Stimulated activated CD4-positive, alpha-beta T cell treated with anti-CD3 and anti-CD28 coated beads, Interleukin-2, amount 100 ng/mL, for 48 hours (primary cell): ENCODE measurements at regions not wholly inside any gene's neighbourhood (a gene's known extent, or its start where the extent isn't known, plus 50 kb on each side); places are given as distances from the start of the nearest gene placed in this dataset.

ENCODE experiments used
- DNase-seq, 2 donors: peaks; one replicate each; pipeline ENCODE4 v3.0.0-alpha.2; 2020

GRCh38 chr16:35296962-35297653, 1837.7 kb downstream of the TP53TG3F start:
- no peak for DNase-seq

DNA sequence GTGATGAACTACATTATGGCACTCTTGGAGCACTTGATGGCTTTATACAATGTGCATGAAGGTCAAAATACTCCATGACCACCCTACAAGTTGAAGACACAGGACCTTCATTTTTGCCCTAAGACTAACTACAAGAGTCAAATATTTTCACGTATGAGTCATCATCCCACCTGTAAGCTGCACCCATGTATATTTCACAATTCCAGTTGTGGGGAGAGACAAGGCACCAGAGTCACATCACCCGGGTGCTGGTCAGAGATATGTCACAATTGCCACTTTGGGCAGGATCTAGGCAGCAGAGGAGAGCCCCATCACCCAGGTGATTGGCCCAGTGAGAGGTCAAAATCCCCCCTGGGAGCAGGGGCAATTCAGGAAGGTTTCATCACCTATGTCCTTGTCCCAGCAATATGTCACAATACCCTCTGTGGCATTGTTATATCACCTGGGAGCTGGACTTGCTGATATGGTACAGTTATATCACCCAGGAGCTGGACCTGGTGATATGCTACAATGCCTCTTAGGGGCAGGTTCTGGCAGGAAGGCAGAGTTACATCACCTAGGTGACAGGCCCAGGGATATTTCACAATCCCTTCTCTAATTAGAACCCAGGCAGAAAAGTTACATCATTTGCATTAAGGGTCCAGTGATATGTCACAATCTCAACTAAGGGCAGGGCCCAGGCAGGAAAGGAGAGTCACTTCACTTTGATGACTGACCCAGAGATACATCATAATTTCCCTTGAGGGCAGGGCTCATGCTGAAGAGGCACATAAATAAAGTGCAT, 1839.2 kb downstream of the TP53TG3F start:
- DNase-seq, result no peak

DNA sequence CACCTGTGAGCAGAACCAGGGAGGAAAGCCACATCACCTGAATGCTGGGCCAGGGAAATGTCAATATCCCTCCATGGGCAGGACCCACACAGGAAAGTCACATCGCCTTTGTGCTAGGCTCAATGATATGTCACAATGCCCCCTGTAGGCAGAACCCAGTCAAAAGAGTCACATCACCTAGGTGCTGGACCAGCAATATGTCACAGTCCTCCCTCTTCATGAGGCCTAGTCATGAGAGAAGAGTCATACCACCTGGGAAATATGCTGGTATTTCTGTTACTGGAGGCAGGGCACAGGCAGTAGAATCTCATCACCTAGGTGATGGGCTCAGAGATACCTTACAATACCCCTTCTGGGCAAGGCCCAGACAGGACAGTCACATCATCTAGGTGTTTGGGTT, 1843.4 kb downstream of the TP53TG3F start:
- no peak for DNase-seq

DNA sequence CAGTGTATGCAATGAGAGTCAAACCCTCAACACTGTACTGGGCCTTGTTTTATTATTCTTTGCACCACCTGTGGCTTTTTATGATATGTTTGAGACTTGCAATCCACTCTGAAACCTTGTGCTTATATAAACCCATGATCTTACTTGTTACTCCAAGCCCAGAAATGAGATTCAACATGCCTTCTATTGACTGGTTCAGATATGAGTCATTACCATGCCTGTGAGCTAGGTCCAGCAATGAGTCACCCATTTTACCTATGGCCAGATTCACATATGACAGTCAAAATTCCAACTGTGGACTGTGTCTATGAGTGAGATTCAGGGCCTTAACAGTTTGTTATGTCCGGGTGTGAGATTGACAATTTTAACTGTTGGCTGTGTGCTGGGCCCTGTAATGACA, 1846.1 kb downstream of the TP53TG3F start:
- DNase-seq, result no peak

DNA sequence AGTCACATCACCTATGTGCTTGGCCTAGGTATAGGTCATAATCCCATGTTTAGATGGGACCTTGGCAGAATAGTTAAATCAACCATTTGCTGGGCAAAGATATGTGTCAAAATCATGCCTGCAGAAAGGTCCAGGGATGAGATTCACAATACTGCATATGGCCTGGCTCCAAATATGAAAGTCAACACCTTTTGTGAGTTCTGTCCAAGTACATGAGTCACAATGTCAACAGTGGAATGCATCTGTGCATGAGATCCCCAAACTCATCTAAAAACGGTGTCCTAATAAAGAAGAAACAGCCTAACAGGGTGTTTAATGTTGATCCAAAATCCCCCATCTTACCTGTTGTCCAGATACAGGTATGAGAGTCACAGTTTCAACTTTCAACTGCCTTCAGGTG, 1847.5 kb downstream of the TP53TG3F start:
- no peak for DNase-seq

DNA sequence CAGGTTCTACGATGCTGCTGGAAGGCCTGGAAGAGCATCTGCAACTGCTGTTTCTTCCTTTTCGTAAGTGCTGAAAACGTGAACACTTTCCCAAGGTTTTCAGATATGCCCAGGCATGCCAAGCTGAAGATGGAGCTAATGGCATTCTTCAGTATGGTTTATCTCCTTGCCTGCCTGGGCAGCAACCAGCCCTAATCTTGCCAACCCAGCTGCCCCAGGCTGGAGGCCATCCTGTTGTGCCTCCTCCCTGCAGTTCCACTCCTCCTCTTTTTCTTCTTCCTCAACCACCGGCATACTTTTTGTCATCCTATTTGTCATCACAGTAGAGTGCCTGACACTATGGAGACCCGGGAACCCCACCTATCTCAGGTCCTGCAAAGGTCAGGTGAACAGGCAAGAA, 1849.3 kb downstream of the TP53TG3F start:
- no peak for DNase-seq

GRCh38 chr16:35310999-35311398, 1851.6 kb downstream of the TP53TG3F start:
- no peak for DNase-seq

DNA sequence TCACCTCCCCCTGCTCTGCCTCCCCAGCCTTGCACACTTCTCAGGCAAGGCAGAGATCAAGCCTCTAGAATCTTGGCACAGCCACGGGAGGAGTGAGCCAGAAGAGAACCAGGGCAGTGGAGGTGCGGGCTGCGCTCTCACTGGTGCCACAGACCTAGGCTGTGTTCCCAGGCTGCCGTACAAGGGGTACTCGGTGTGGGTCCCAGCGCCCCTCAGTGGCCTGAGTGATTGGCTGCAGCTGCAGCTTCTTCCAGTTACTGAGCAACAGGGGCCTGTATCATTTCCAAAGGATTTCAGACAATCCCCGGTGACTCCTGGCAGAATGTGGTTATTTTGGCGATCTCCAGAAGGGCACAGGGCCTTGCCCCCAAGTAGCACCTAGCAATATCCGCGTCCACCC, 1852.1 kb downstream of the TP53TG3F start:
- no peak for DNase-seq

- no peak for DNase-seq
These were observed 1854.9 kb downstream of the TP53TG3F start for GRCh38 chr16:35314298-35314697.

- no peak for DNase-seq
These were observed 1860.3 kb downstream of the TP53TG3F start for GRCh38 chr16:35319536-35320192.

- no peak for DNase-seq
These were observed 1866.5 kb downstream of the TP53TG3F start for GRCh38 chr16:35325936-35326335.

GRCh38 chr16:35339337-35339736, 1879.9 kb downstream of the TP53TG3F start:
- no peak for DNase-seq

GRCh38 chr16:35342012-35342411, 1882.6 kb downstream of the TP53TG3F start:
- DNase-seq, result no peak

DNA sequence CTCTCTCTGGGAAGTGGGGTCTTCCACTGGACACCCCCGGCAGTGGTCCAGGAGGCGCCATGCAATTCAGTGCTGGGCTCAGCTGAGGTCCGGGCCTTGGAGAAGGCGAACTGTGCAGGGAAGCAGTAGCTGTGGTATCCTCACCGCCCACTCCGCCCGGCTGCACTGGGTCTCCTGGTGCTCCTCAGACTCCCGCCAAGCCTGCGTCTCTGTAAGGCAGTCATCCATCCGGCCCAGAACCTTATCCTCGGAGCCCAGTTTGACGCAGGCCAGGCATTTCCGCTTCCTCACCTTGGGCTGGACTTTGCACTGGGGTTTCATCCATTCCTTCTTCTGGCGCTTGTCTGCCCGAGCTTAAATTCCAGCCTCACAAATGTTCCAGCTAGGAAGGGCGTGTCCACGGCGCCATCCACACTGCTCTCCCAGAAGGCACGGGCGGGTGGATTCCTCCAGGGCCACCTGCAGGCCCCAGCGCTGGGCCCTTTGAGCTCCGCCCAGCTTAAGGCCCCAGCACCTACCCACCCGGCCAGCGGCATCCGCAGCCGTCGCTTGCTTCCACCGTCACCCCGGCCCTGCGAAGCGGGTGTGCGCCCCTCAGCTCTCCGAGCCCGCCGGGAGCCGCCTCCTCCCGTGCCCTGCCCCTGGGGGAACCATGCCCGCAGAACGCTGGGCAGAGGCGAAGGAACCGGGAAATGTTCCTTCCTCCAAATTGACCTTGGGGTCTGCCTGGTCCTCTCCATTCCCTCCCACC, 1884.8 kb downstream of the TP53TG3F start:
- no peak for DNase-seq

- DNase-seq, result no peak
These were observed 1893.0 kb downstream of the TP53TG3F start for GRCh38 chr16:35352431-35352830.

DNA sequence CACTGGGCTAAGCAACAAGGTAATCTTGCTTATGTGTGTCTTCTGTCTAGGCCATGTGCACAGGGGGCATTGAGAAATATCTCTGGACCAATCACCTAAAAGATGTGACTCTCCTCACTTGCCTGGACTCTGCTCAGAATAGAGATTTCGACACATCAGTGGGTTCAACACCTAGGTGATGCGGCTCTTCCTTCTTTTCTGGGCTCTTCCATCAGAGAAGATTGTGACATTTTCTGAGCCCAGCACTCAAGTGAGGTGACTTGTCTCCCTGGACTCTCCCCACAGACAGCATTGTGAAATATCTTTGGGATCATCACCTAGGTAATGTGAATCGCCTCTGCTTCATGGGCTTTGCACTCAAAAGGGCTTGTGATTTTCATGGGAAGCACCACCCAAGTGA, 1904.1 kb downstream of the TP53TG3F start:
- DNase-seq, result no peak

DNA sequence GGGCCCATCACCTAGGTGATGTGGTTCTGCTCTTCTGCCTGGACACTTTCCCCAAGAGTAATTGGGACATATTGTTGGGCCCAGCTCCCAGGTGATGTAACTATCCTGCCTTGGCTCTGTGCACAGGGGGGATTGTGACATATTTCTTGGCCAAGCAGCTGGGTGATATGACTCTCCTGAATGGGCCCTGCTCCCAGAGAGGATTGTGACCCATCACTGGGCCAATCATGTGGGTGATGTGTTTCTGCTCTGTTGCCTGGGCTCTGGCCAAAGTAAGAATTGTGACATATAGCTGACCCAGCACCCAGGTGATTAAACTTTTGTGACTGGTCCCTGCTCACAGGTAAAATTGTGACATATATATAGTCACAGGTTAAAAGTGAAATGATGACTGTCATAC, 1904.9 kb downstream of the TP53TG3F start:
- DNase-seq, result no peak

GRCh38 chr16:35365675-35366074, 1906.3 kb downstream of the TP53TG3F start:
- DNase-seq, result no peak

- DNase-seq, result no peak
These were observed 1911.2 kb downstream of the TP53TG3F start for GRCh38 chr16:35370617-35371016.

DNA sequence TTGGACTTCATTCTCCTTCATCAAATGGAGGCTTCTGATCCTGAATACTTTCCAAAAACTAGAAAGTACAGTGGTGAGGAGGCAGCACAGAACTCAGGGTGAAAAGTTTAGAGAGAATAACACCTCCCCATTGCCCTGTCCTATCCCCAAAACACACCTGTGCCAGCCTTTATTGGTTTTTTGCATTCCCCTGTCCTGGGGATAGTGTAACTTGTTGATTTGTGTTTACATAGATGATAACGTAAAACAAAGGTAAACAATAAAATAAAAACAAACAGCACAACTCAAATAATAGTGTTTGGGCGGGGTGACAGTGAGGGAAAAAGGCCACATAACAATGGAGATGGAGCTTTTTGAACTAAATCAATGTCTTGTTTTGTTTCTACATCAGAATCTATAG, 1917.7 kb downstream of the TP53TG3F start:
- DNase-seq, result no peak

DNA sequence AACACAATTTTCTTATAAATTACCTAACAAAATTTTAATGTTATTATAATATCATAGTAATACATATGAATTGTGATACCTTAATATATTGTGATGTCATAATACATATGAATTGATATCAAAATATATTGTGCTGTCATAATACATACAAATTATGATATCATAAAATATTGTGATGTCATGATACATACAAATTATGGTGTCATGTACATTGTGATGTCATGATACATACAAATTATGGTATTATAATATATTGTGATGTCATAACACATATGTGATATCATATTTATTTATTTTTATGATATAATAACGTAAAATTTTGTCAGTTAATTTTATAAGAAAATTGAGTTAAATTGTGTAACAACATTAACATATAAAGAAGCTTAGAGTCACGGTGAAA, 1927.2 kb downstream of the TP53TG3F start:
- no peak for DNase-seq

- peak; percentile 20 to 29 for DNase-seq
These were observed 1931.9 kb downstream of the TP53TG3F start for GRCh38 chr16:35391328-35391727.

- no peak for DNase-seq
These were observed 1938.8 kb downstream of the TP53TG3F start for GRCh38 chr16:35398180-35398579.
